ENCODE measurements at regions not wholly inside any gene's neighbourhood (a gene's known extent, or its start where the extent isn't known, plus 50 kb on each side); places are given as distances from the start of the nearest gene placed in this dataset.
A peak's percentile ranks its signal among the peaks of the same experiment; 100 is the strongest.
"Not testable (repeated sequence)": the region's sequence is repeated elsewhere in the genome, so short reads cannot be mapped to it uniquely, and the experiment has no call there.

DNA sequence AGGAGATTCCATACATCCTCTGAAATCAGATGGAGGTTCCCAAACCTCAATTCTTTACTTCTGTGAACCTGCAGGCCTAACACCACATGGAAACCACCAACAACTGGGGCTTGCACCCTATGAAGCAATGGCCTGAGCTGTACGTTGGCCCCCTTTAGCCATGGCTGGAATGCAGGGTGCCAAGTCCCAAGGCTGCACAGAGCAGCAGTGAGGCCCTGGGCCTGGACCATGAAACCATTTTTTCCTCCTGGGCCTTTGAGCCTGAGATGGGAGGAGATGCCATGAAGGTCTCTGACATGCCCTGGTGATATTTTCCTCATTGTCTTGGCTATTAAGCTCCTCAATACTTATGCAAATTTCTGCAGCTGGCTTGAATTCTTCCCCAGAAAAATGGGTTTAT is 983.8 kb downstream of the CDH9 start:
- DNase-seq = no peak
- intact Hi-C loops (cut with micrococcal nuclease) = no loop called here
- no peak for ATAC-seq

DNA sequence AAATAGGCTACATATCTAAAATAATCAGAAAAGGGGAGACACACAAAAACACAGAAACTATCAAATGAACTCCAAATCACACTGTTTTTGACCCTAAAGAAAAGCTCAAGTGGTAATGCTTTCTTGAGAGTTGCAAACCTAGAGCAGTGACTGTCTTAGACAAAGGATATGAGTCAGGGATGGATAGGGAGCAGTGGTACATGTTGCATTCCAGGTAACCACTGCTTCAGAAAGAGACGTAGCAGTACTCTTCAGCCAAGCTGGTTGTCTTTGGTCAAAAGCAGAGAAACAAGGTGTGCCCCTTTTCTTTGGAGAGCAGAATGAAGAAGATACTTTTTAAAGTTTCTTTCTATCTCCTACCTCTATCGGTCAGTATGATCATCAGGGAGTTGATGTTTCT is 1003.6 kb downstream of the CDH9 start:
- ATAC-seq = no peak
- intact Hi-C loops (cut with micrococcal nuclease) = no loop called here
- DNase-seq = no peak

DNA sequence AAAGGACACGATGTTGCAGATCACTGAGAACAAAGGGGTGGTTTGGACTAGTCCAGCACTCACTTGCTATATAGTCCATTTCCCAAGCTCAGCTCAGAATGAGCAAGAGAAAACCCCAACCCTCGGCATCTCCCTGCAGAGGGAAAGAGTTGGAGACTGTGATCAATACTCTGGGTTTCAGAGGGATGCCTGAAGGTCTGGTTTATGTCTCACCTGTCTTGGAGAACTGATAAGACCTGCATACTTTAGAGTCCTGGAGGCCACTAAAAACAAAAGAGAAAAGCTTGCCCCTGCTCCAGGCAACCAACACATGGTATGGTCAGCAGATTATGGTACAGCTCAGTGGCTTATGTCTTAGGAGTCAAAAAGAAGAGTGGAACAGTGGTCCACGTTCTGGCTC is 1006.9 kb downstream of the CDH9 start:
- ATAC-seq = no peak
- no peak for DNase-seq
- intact Hi-C loops (cut with micrococcal nuclease) = no loop called here

DNA sequence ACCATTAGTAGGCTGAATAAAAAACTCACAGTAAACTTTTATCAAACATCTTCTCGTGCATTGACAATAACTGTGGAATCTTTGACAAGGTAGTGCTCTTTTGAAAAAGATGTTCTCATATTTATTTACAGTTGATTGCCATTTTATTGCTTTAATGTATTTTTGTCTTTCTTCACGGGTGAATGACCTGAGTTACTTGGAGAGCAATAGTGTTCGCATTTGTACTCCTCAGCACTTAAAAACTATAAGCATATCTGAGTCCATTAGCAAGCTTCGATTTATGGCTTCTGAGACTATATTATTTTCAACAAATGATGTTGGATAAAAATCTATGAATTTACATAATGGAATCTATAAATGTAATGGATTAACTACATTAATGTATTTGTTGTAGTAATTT is 1012.3 kb downstream of the CDH9 start:
- ATAC-seq = no peak
- no peak for DNase-seq
- intact Hi-C loops (cut with micrococcal nuclease) = no loop called here

- DNase-seq (no peak), ATAC-seq (no peak)
- intact Hi-C loops (cut with micrococcal nuclease) = no loop called here
These were observed 1013.6 kb downstream of the CDH9 start for GRCh38 chr5:26024774-26025173.

- intact Hi-C loops (cut with micrococcal nuclease) = no loop called here
- ATAC-seq (no peak), DNase-seq (no peak)
These were observed 1015.0 kb downstream of the CDH9 start for GRCh38 chr5:26023361-26023760.

DNA sequence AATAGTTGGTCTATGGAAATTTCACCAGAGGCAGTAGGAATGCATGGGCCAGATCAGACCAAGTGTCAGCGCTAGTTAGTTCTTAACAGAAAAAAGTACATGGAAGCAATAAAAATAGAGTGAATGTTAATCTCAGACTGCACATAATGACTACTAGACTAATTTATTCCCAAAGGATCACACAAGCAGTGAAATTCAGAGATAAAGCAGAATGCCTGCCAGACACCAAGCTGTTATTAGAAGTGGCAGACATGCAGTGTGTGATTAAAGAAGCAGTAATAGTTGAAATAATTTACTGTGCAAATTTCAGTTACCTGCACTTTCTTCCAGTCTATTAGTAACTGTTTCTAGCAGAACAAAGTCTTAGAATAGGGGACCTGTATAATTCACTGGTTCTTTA is 1024.2 kb downstream of the CDH9 start:
- DNase-seq = no peak
- ATAC-seq = no peak

GRCh38 chr5:26012078-26012477 is 1026.3 kb downstream of the CDH9 start:
- no peak for DNase-seq
- intact Hi-C loops (cut with micrococcal nuclease) = no loop called here
- ATAC-seq = no peak

More for the DNA sequence above, 1024.2 kb downstream of the CDH9 start:
- intact Hi-C loops (cut with micrococcal nuclease) = no loop called here

- no peak for DNase-seq
- intact Hi-C loops (cut with micrococcal nuclease) = no loop called here
- ATAC-seq = no peak
These were observed 1028.6 kb downstream of the CDH9 start for GRCh38 chr5:26009742-26010141.

DNA sequence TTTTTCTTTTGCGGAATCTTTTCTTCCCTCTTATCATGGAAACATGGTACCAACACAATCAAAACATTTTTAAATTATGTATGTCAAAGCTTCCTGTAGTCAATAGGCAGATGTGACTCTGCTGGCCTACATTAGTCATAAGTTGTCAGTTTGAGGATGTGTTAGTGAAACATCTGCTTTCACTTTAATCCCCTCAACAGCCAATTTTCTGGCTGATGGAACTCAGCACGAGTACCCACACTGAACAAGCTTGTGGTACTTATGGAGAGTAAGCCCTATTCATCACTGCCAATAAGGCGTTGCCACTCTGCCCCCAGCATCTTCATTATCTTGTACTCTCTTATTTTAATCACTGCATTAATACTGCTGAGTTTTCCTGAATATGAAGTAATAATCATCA is 1034.4 kb downstream of the CDH9 start:
- ATAC-seq (no peak), DNase-seq (no peak)
- intact Hi-C loops (cut with micrococcal nuclease) = no loop called here

DNA sequence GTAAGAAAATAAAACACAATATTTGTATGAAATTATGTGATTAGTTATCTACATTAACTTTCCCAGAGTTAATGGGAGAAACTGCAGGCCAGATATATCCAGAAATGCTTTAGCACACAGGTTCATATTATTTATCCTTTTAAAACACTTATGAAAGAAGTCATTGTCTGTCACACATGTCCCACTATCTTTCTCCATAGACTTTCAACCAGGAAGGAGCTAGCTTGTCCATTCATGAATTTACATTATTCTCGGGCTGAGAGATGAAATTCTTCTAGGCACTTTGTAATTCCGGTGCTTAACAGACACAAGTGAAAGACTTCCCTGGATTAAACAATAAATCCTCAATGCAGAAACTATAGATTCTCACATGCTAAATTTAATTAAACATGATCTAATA is 1043.2 kb downstream of the CDH9 start:
- DNase-seq (no peak), ATAC-seq (no peak)
- intact Hi-C loops (cut with micrococcal nuclease) = no loop called here

GRCh38 chr5:25993701-25994100 is 1044.7 kb downstream of the CDH9 start:
- intact Hi-C loops (cut with micrococcal nuclease) = no loop called here
- ATAC-seq (no peak), DNase-seq (no peak)

- intact Hi-C loops (cut with micrococcal nuclease) = no loop called here
- no peak for DNase-seq
- ATAC-seq = no peak
These were observed 1046.7 kb downstream of the CDH9 start for GRCh38 chr5:25991639-25992038.

GRCh38 chr5:25990771-25991170 is 1047.6 kb downstream of the CDH9 start:
- intact Hi-C loops (cut with micrococcal nuclease) = no loop called here
- DNase-seq = no peak
- ATAC-seq = no peak

GRCh38 chr5:25979086-25979485 is 1059.3 kb downstream of the CDH9 start:
- intact Hi-C loops (cut with micrococcal nuclease) = no loop called here

DNA sequence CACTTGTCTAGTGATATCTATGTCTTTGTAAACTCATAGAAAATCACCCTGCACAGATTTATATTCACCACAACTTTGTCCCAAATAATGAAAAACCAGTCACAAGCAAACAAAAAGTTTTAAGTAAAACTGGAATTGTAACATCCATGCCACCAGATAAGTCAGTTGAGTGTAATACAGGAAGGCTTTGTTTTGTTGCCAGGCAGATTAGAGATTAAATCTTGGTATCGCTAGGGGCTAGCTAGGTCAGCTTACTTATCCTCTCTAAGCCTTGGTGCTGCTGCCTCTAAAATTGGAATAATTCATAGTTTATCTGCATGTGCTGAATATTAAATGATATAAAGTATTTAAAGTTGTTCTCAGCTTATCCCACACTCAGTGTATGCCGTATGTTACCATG is 1062.5 kb downstream of the CDH9 start:
- DNase-seq (no peak), ATAC-seq (no peak)
- intact Hi-C loops (cut with micrococcal nuclease) = no loop called here

More at GRCh38 chr5:25979086-25979485, 1059.3 kb downstream of the CDH9 start:
- DNase-seq (no peak), ATAC-seq (no peak)

GRCh38 chr5:25974451-25974850 is 1063.9 kb downstream of the CDH9 start:
- no peak for DNase-seq
- ATAC-seq = no peak
- intact Hi-C loops (cut with micrococcal nuclease) = no loop called here

DNA sequence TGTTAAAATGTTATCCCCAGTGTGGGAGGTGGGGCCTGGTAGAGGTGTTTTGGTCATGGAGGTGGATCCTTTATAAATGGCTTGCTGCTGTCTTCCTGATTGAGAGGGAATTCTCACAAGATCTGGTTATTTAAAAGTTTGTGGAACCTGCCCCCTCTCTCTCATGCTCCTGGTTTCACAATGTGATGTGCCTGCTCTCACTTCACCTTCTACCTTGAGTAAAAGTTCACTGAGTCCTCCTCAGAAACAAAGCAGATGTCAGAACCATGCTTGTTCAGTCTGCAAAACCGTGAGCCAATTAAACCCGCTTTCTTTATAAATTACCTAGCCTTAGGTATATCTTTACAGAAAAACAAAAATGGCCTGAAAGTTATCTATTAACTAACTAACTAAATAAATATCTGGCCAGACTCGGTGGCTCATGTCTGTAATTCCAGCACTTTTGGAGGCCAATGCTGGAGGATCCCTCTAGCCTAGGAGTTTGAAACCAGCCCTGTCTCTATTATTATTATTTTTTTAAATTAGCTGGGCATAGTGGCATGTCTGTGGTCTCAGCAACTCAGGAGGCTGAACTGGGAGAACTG is 1067.4 kb downstream of the CDH9 start:
- no peak for ATAC-seq
- intact Hi-C loops (cut with micrococcal nuclease) = no loop called here

DNA sequence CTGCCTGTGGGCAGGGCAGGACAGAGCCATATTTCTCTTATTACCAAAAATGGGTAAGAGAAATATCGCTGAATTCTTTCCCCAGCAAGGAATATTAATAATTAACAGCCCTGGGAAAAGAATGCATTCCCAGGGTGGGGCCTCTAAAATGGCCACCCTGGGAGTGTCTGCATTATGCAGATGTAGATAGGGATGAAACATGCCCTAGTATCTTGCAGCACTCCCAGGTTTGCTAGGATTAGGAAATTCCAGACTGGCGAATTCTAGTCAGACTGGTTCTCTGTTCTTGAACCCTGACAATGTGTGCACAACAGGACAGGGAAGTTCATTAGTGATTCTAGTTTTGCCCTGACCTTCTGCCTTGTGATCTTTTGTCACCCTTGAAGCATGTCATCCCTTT is 1069.3 kb downstream of the CDH9 start:
- intact Hi-C loops (cut with micrococcal nuclease); DNase-seq; ATAC-seq: not testable (repeated sequence)

More for the DNA sequence above, 1067.4 kb downstream of the CDH9 start:
- DNase-seq = no peak

DNA sequence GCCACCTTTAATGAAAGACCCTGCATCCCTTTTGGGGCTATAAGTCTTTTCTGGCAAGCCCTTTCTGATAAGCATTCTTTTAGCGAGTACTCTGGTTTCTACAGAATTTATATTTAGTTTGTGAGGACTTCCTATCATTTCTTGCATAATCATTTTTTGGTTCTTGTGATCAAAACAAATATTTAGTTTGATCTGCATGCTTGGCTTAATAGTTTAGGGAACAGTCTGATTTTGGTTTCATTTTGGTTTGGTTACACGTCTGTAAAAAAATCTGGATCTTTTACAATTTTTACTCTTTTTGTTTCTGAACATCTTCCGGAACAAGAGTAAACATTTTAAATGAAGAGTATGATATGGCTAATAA is 1074.4 kb downstream of the CDH9 start:
- no peak for DNase-seq
- ATAC-seq = no peak
- intact Hi-C loops (cut with micrococcal nuclease) = no loop called here

GRCh38 chr5:25963251-25964008 is 1075.0 kb downstream of the CDH9 start:
- DNase-seq (peak; percentile 38), ATAC-seq (peak; percentile 57)
- intact Hi-C loops (cut with micrococcal nuclease) = no loop called here
